Skeletal muscle cell (primary cell): ENCODE measurements at regions not wholly inside any gene's neighbourhood (a gene's known extent, or its start where the extent isn't known, plus 50 kb on each side); places are given as distances from the start of the nearest gene placed in this dataset.
"Not testable (repeated sequence)": the region's sequence is repeated elsewhere in the genome, so short reads cannot be mapped to it uniquely, and the experiment has no call there.

Experiments
- DNase-seq: peaks from one replicate; pipeline ENCODE4 v3.0.0-alpha.2; 2010; ENCODE audit warnings: low read depth
- H3K4me3 ChIP-seq: 2 replicates; pipeline ENCODE4 v1.5.1; 2011; ENCODE audit warnings: low read depth, mild to moderate bottlenecking, control low read depth, low read length, moderate library complexity

- no peak for DNase-seq
- no peak overlapping the region for H3K4me3 ChIP-seq
Observed at GRCh38 chr10:81288544-81288943, 586.5 kb upstream of the NRG3 start.

- H3K4me3 ChIP-seq = no peak overlapping the region
- no peak for DNase-seq
Observed at GRCh38 chr10:81297292-81297691, 577.7 kb upstream of the NRG3 start.

- DNase-seq = no peak
Observed at GRCh38 chr10:81303656-81304055, 571.3 kb upstream of the NRG3 start.

GRCh38 chr10:81306971-81307782 is 567.8 kb upstream of the NRG3 start:
- no peak for DNase-seq
- no peak overlapping the region for H3K4me3 ChIP-seq

More at GRCh38 chr10:81303656-81304055, 571.3 kb upstream of the NRG3 start:
- H3K4me3 ChIP-seq = no peak overlapping the region

- no peak for DNase-seq
- H3K4me3 ChIP-seq = no peak overlapping the region
Observed at GRCh38 chr10:81309041-81309552, 565.9 kb upstream of the NRG3 start.

GRCh38 chr10:81314471-81314870 is 560.5 kb upstream of the NRG3 start:
- DNase-seq = no peak

GRCh38 chr10:81315026-81315425 is 560.0 kb upstream of the NRG3 start:
- H3K4me3 ChIP-seq = no peak overlapping the region
- DNase-seq = no peak

More at GRCh38 chr10:81314471-81314870, 560.5 kb upstream of the NRG3 start:
- H3K4me3 ChIP-seq = no peak overlapping the region

- no peak overlapping the region for H3K4me3 ChIP-seq
- no peak for DNase-seq
Observed at GRCh38 chr10:81348003-81348402, 527.0 kb upstream of the NRG3 start.

- DNase-seq = no peak
- no peak overlapping the region for H3K4me3 ChIP-seq
Observed at GRCh38 chr10:81367132-81367531, 507.9 kb upstream of the NRG3 start.

- no peak for DNase-seq
- H3K4me3 ChIP-seq = no peak overlapping the region
Observed at GRCh38 chr10:81386817-81387216, 488.2 kb upstream of the NRG3 start.

GRCh38 chr10:81403451-81403850 is 471.5 kb upstream of the NRG3 start:
- no peak overlapping the region for H3K4me3 ChIP-seq
- DNase-seq = no peak

GRCh38 chr10:81405399-81405798 is 469.6 kb upstream of the NRG3 start:
- H3K4me3 ChIP-seq = no peak overlapping the region
- no peak for DNase-seq

- no peak for DNase-seq
- H3K4me3 ChIP-seq = no peak overlapping the region
Observed at GRCh38 chr10:81414038-81414437, 461.0 kb upstream of the NRG3 start.

GRCh38 chr10:81426722-81427121 is 448.3 kb upstream of the NRG3 start:
- no peak overlapping the region for H3K4me3 ChIP-seq
- no peak for DNase-seq

- H3K4me3 ChIP-seq = no peak overlapping the region
- no peak for DNase-seq
Observed at GRCh38 chr10:81428456-81429134, 446.4 kb upstream of the NRG3 start.

- DNase-seq = no peak
- H3K4me3 ChIP-seq = no peak overlapping the region
Observed at GRCh38 chr10:81439445-81439844, 435.5 kb upstream of the NRG3 start.

- not testable (repeated sequence) for DNase-seq, H3K4me3 ChIP-seq
Observed at GRCh38 chr10:81441624-81442023, 433.4 kb upstream of the NRG3 start.

GRCh38 chr10:81444242-81444929 is 430.6 kb upstream of the NRG3 start:
- H3K4me3 ChIP-seq = no peak overlapping the region
- no peak for DNase-seq

- no peak for DNase-seq
- H3K4me3 ChIP-seq = no peak overlapping the region
Observed at GRCh38 chr10:81450651-81451050, 424.3 kb upstream of the NRG3 start.

GRCh38 chr10:81472927-81473470 is 402.0 kb upstream of the NRG3 start:
- DNase-seq = no peak
- H3K4me3 ChIP-seq = no peak overlapping the region
